ENCODE measurements at regions not wholly inside any gene's neighbourhood (a gene's known extent, or its start where the extent isn't known, plus 50 kb on each side); places are given as distances from the start of the nearest gene placed in this dataset.

GRCh38 chr2:10235909-10236550 is 66.7 kb upstream of the HPCAL1 start:
- TF ChIP-seq CTCF (IDR thresholded peaks at IDR 0.05) (no peak), POLR2A (IDR thresholded peaks at IDR 0.05) (no peak), POLR2AphosphoS5 (IDR thresholded peaks at IDR 0.05; ENCODE audit: insufficient read depth in 1 of 2, low read depth in 1 of 2) (no peak)
